Activated naive CD4-positive, alpha-beta T cell treated with anti-CD3 and anti-CD28 coated beads, Interleukin-2, amount 50 U/mL, for 24 hours (primary cell): ENCODE measurements at regions not wholly inside any gene's neighbourhood (a gene's known extent, or its start where the extent isn't known, plus 50 kb on each side); places are given as distances from the start of the nearest gene placed in this dataset.

Experiments
- H3K27ac Mint-ChIP-seq: one replicate; pipeline ENCODE4 v1.8.0; 2021; ENCODE audit warnings: mild to moderate bottlenecking, mixed read lengths
- H3K27me3 Mint-ChIP-seq: one replicate; pipeline ENCODE4 v1.8.0; 2021; ENCODE audit warnings: mixed read lengths
- H3K36me3 Mint-ChIP-seq: one replicate; pipeline ENCODE4 v1.8.0; 2021; ENCODE audit warnings: mixed read lengths
- H3K4me1 Mint-ChIP-seq: one replicate; pipeline ENCODE4 v1.8.0; 2021; ENCODE audit warnings: mixed read lengths
- H3K4me3 Mint-ChIP-seq: one replicate; pipeline ENCODE4 v1.8.0; 2021; ENCODE audit warnings: mild to moderate bottlenecking, mixed read lengths
- H3K9me3 Mint-ChIP-seq: one replicate; pipeline ENCODE4 v1.8.0; 2021; ENCODE audit warnings: mixed read lengths

GRCh38 chr3:105154692-105155091 lies 212.0 kb upstream of the ALCAM start:
- H3K9me3 Mint-ChIP-seq: no peaks in the 10 kb centered on the region
- no peak overlapping the region for H3K4me3 Mint-ChIP-seq
- H3K4me1 Mint-ChIP-seq: no peaks in the 10 kb centered on the region
- H3K27me3 Mint-ChIP-seq: no peaks in the 10 kb centered on the region
- H3K27ac Mint-ChIP-seq: no peak overlapping the region
- H3K36me3 Mint-ChIP-seq: no peaks in the 10 kb centered on the region

DNA sequence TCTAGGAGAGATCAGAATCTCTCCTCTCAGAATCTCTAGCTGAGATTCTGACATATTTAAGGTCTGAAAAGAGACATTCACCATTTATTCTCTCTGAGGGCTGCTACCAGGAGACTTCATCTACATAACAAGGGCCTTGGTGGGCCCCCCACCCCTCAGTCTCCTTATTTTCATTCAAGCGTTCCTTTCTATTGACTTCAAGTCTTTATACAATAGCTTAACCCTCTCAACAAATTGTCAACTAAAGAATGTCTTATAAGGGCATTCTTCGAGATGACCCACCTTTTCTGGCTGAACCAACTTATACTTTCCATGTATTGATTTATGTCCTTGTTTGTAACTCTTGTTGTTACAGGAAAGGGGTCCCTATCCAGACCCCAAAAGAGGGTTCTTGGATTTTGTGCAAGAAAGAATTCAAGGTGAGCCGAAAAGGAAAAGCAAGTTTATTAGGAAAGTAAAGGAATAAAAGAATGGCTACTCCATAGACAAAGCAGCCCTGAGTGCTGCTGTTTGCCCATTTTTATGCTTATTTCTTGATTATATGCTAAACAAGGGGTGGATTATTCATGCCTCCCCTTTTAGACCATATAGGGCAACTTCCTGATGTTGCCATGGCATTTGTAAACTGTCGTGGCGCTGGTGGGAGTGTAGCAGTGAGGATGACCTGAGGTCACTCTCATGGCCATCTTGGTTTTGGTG lies 209.5 kb upstream of the ALCAM start:
- H3K4me3 Mint-ChIP-seq: no peak overlapping the region
- no peaks in the 10 kb centered on the region for H3K36me3 Mint-ChIP-seq
- H3K27me3 Mint-ChIP-seq: no peaks in the 10 kb centered on the region
- H3K9me3 Mint-ChIP-seq: no peaks in the 10 kb centered on the region
- H3K4me1 Mint-ChIP-seq: no peaks in the 10 kb centered on the region
- H3K27ac Mint-ChIP-seq: no peak overlapping the region

GRCh38 chr3:105157766-105158085 lies 209.0 kb upstream of the ALCAM start:
- H3K36me3 Mint-ChIP-seq: no peaks in the 10 kb centered on the region
- H3K4me1 Mint-ChIP-seq: no peaks in the 10 kb centered on the region
- H3K27me3 Mint-ChIP-seq: no peaks in the 10 kb centered on the region
- H3K27ac Mint-ChIP-seq: no peak overlapping the region
- H3K9me3 Mint-ChIP-seq: no peaks in the 10 kb centered on the region
- H3K4me3 Mint-ChIP-seq: no peak overlapping the region

DNA sequence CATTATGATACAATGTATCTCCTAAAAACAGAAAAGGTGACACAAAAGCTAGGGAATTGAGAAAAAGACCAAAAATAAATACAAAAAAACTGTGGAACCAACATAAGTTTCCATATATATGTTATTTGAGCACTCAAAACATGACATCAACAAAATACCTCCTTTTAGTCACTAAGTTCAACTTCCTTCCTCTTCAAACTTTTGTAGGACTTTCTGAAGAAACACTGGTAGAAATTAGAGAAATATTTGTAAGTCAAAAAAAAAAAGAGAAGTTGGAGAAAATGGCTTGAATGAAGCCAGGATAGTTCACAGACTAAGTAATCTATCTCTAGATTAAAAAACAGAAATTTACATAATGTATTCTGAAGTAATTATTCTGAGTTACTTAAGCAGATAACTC lies 208.4 kb upstream of the ALCAM start:
- Mint-ChIP-seq H3K27ac (no peak overlapping the region), H3K4me1 (no peaks in the 10 kb centered on the region), H3K9me3 (no peaks in the 10 kb centered on the region), H3K27me3 (no peaks in the 10 kb centered on the region), H3K36me3 (no peaks in the 10 kb centered on the region), H3K4me3 (no peak overlapping the region)

- no peaks in the 10 kb centered on the region for H3K4me1 Mint-ChIP-seq
- H3K4me3 Mint-ChIP-seq: no peak overlapping the region
- no peak overlapping the region for H3K27ac Mint-ChIP-seq
- no peaks in the 10 kb centered on the region for H3K36me3 Mint-ChIP-seq
- H3K9me3 Mint-ChIP-seq: no peaks in the 10 kb centered on the region
- no peaks in the 10 kb centered on the region for H3K27me3 Mint-ChIP-seq
Observed at GRCh38 chr3:105162448-105162847, 204.3 kb upstream of the ALCAM start.

DNA sequence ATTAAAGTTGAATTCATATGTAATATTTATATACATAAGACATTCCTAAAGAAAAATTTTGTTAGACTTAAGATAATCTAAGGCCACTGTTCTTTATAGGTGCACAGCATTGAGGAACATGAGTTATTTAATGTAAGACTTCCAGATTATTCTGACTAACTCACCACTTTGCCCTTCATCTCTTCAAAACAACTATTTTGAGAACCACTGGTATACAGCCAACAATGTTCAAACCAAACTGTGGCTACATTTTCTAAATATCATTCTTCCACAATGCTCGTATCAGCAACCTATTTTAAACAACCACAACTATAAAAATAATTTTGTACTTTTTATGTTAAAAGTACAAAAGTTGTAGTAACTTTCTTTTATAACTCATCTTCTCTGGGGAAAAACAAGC lies 199.8 kb upstream of the ALCAM start:
- no peak overlapping the region for H3K4me3 Mint-ChIP-seq
- no peaks in the 10 kb centered on the region for H3K4me1 Mint-ChIP-seq
- H3K27ac Mint-ChIP-seq: no peak overlapping the region
- no peaks in the 10 kb centered on the region for H3K9me3 Mint-ChIP-seq
- H3K36me3 Mint-ChIP-seq: no peaks in the 10 kb centered on the region
- no peaks in the 10 kb centered on the region for H3K27me3 Mint-ChIP-seq

GRCh38 chr3:105170423-105170822 lies 196.3 kb upstream of the ALCAM start:
- H3K4me1 Mint-ChIP-seq: no peaks in the 10 kb centered on the region
- no peaks in the 10 kb centered on the region for H3K36me3 Mint-ChIP-seq
- no peaks in the 10 kb centered on the region for H3K9me3 Mint-ChIP-seq
- no peaks in the 10 kb centered on the region for H3K27me3 Mint-ChIP-seq
- no peak overlapping the region for H3K27ac Mint-ChIP-seq
- H3K4me3 Mint-ChIP-seq: no peak overlapping the region

DNA sequence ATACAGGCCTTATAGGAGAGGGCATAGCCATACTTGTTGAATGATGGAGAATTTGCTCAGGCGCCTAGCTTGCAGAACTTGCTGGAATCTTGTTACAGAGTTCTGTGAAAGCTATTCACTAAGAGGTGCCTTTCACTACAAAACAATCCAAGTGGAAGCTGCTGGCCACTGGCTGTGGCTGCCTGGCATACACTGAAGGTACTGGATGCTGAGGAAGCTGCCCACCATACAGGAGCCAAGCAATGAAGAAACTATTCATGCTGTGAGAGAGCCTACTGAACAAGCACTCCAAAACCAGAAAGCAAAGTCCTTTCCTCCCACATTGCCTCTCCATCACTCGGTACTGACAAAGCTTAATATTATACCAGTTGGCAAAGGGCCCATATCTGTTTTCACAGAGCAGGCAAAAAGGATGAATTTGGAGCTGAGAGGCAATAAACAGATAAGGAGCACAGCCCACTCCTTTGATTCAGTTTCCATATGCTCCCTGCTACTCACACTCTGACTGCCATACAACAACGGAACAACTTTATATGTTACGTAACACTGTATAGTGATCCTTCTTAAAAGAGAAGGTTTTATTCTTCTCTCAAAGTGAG lies 192.6 kb upstream of the ALCAM start:
- H3K9me3 Mint-ChIP-seq: no peaks in the 10 kb centered on the region
- H3K27ac Mint-ChIP-seq: no peak overlapping the region
- no peaks in the 10 kb centered on the region for H3K27me3 Mint-ChIP-seq
- H3K36me3 Mint-ChIP-seq: no peaks in the 10 kb centered on the region
- no peaks in the 10 kb centered on the region for H3K4me1 Mint-ChIP-seq
- no peak overlapping the region for H3K4me3 Mint-ChIP-seq

DNA sequence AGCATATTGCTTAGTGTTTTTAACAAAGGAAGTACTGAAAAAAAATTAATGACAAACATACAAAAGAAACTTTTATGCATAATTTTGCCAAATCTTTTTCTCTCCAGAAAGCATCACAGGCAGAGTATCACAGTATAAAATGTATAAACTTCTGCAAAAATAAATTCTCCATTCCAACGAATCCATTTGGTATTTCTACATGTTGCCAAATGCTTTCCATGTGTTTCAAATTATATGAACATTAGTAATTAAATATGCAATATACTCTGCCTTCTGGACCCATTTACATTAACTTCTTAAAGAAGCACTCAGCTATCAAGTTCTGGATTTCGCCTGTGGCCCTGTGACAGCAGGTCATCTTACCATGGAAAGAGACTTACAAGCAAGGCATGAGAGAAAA lies 189.1 kb upstream of the ALCAM start:
- Mint-ChIP-seq H3K9me3 (no peaks in the 10 kb centered on the region), H3K36me3 (no peaks in the 10 kb centered on the region), H3K4me1 (no peaks in the 10 kb centered on the region), H3K27me3 (no peaks in the 10 kb centered on the region), H3K27ac (no peak overlapping the region), H3K4me3 (no peak overlapping the region)

- H3K36me3 Mint-ChIP-seq: no peaks in the 10 kb centered on the region
- no peaks in the 10 kb centered on the region for H3K9me3 Mint-ChIP-seq
- H3K27me3 Mint-ChIP-seq: no peaks in the 10 kb centered on the region
Observed at GRCh38 chr3:105187344-105187743, 179.4 kb upstream of the ALCAM start.

DNA sequence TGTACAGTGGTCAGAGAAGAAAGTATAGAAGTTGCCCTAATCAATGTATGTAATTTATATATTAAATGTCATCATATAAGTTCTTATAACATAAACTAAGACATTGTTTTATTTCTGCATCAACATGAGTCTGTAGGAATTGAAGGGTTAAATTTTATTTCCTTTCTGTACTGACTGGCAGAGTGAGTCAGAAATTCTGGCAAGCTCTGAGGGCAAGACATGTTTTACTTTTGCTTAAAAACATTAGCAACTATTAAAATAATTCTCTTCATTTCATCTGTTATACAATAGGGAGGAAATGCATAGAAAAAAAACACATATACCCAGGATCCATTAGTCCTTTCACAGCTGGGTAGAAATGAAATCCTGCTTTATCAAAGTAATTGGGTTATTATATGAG lies 171.4 kb upstream of the ALCAM start:
- no peaks in the 10 kb centered on the region for H3K27me3 Mint-ChIP-seq
- no peaks in the 10 kb centered on the region for H3K36me3 Mint-ChIP-seq
- no peak overlapping the region for H3K27ac Mint-ChIP-seq
- H3K4me1 Mint-ChIP-seq: no peaks in the 10 kb centered on the region
- no peaks in the 10 kb centered on the region for H3K9me3 Mint-ChIP-seq
- H3K4me3 Mint-ChIP-seq: no peak overlapping the region

More at GRCh38 chr3:105187344-105187743, 179.4 kb upstream of the ALCAM start:
- H3K4me3 Mint-ChIP-seq: no peak overlapping the region
- H3K4me1 Mint-ChIP-seq: no peaks in the 10 kb centered on the region
- no peak overlapping the region for H3K27ac Mint-ChIP-seq

- no peaks in the 10 kb centered on the region for H3K4me1 Mint-ChIP-seq
- peaks cover 4% of the 10 kb centered on the region for H3K9me3 Mint-ChIP-seq
- no peak overlapping the region for H3K4me3 Mint-ChIP-seq
- H3K27me3 Mint-ChIP-seq: no peaks in the 10 kb centered on the region
- no peak overlapping the region for H3K27ac Mint-ChIP-seq
- no peaks in the 10 kb centered on the region for H3K36me3 Mint-ChIP-seq
Observed at GRCh38 chr3:105197863-105198262, 168.8 kb upstream of the ALCAM start.

DNA sequence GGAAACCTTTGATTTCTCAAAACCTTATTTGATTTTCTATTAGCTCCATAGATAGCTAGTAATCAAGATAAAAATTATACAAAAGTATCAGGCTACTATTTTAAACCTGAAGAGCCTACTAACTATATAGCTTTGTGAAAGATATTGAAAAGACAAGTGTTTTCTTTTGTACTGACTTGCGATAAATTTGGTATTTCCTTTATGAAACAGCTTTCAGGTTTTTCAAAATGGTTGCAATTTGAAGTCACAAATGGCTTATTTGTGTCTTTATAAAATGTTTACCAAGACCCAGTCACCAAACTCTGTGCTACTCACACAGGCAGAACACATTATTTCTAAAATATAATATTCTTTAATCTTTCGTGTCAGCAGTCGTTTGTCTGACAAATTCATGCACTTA lies 167.5 kb upstream of the ALCAM start:
- no peak overlapping the region for H3K4me3 Mint-ChIP-seq
- H3K4me1 Mint-ChIP-seq: no peaks in the 10 kb centered on the region
- no peak overlapping the region for H3K27ac Mint-ChIP-seq
- peaks cover 7% of the 10 kb centered on the region for H3K9me3 Mint-ChIP-seq
- H3K36me3 Mint-ChIP-seq: no peaks in the 10 kb centered on the region
- no peaks in the 10 kb centered on the region for H3K27me3 Mint-ChIP-seq

GRCh38 chr3:105210141-105210540 lies 156.6 kb upstream of the ALCAM start:
- H3K27me3 Mint-ChIP-seq: no peaks in the 10 kb centered on the region
- H3K9me3 Mint-ChIP-seq: no peaks in the 10 kb centered on the region
- H3K4me3 Mint-ChIP-seq: no peak overlapping the region
- H3K36me3 Mint-ChIP-seq: no peaks in the 10 kb centered on the region
- no peaks in the 10 kb centered on the region for H3K4me1 Mint-ChIP-seq
- no peak overlapping the region for H3K27ac Mint-ChIP-seq

DNA sequence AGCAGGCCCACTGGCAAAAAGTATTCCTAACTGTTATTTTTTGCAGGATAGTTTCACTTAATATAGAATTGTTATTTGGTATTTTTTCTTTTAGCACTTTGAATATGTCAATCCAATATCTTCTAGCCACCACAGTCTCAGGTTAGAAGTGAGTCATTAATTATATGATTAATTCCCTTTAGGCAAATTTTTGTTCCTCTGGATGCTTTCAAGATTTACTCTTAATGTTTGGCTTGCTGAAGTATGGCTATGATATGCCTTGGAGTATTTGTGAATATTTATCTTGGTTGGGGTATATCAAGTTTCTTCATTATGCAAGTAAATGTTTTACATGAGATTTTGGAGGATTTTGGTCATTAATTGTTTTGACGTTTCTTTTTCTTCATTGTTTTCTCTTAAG lies 152.1 kb upstream of the ALCAM start:
- no peaks in the 10 kb centered on the region for H3K4me1 Mint-ChIP-seq
- H3K27me3 Mint-ChIP-seq: peaks cover 3% of the 10 kb centered on the region
- no peaks in the 10 kb centered on the region for H3K36me3 Mint-ChIP-seq
- H3K27ac Mint-ChIP-seq: no peak overlapping the region
- no peak overlapping the region for H3K4me3 Mint-ChIP-seq
- H3K9me3 Mint-ChIP-seq: no peaks in the 10 kb centered on the region

GRCh38 chr3:105222568-105223093 lies 144.1 kb upstream of the ALCAM start:
- H3K36me3 Mint-ChIP-seq: no peaks in the 10 kb centered on the region
- no peaks in the 10 kb centered on the region for H3K9me3 Mint-ChIP-seq
- no peak overlapping the region for H3K4me3 Mint-ChIP-seq
- peaks cover 1% of the 10 kb centered on the region for H3K27me3 Mint-ChIP-seq
- no peaks in the 10 kb centered on the region for H3K4me1 Mint-ChIP-seq
- no peak overlapping the region for H3K27ac Mint-ChIP-seq

DNA sequence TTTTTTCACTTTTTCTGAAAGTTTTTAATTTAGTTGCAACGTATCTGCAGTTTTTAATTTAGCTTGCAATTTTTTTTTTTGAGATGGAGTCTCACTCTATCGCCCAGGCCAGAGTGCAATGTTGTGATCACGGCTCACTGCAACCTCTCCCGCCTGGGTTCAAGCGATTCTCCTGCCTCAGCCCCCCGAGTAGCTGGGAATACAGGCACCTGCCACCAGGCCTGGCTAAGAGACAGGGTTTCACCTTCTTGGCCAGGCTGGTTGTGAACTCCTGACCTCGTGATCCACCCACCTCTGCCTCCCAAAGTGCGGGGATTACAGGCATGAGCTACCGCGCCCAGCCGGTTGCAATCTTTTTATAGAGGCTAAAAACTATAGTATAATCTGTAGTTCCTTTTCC lies 142.9 kb upstream of the ALCAM start:
- Mint-ChIP-seq H3K9me3 (no peaks in the 10 kb centered on the region), H3K27me3 (no peaks in the 10 kb centered on the region), H3K36me3 (no peaks in the 10 kb centered on the region), H3K4me3 (no peak overlapping the region), H3K27ac (no peak overlapping the region), H3K4me1 (no peaks in the 10 kb centered on the region)
